HG03520 (cell line): ENCODE measurements at regions not wholly inside any gene's neighbourhood (a gene's known extent, or its start where the extent isn't known, plus 50 kb on each side); places are given as distances from the start of the nearest gene placed in this dataset.

Experiments
- ATAC-seq: cut with Tn5 transposase; IDR thresholded peaks from one replicate; pipeline ENCODE4 v1.9.1; 2021; ENCODE audit warnings: mild to moderate bottlenecking, moderate library complexity; ENCODE audit not compliant: unreplicated experiment

DNA sequence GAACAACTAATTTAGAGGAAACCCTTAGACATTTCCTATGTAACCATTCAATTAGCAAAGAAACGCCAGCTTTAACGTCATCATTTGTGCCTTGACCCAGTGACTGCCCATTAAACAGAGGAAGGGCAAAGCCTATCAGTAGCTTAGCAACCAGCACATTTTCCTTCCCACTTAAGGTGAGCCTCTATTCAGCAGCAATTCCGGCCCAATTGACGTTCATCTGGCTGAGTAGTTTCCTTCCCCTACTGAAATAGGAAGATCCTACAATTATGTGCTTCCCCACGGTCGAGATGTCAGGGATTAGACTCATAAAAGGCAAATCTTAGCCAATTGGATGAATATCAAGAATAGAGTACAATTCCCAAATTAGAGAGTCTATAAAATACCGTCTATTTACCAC, 482.1 kb upstream of the ADAMTS5 start:
- no peak for ATAC-seq

DNA sequence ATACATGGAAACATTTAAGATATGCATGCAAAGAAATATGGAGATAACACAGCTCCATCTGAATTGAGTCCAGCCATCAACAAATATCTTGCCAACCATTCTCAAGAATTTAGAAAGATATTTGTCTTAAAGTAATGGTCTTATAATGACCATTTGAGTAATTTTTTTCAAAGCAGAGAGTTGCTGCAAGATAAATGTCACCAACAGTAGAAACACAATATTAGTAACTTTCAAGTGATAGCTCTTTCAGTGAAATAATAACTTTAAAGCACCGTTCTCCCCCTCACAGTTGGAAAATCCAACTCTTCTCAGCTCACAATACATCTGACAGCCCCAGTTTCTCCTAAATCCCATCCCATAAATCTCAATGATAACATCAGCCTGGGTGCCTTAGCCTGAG, 481.0 kb upstream of the ADAMTS5 start:
- no peak for ATAC-seq

DNA sequence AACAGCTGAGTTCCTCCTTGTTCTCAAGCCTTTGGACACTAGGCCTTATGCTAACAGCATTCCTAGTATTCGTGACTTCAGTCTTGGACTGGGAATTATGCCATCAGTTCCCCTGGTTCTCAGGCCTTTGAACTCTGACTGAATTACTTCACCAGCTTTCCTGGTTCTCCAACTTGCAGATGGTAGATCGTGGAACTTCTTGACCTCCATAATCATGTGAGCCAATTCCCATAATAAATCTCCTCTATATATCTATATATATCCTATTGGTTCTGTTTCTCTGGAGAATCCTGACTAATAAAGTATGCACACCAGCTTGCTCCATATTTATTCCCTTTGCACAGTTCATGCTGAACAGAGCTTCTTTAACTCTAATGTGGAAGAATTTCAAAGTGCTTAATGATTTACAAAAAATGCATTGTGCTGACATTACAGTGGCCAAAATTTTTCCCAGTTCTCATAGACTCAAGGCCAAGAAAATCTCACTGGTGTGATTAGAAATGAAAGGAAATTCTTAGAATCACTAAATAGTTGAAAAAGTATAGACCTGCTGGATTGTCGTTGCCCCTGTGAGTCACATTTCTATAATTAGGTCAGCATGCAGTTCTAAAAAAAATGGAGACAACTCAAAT, 462.9 kb upstream of the ADAMTS5 start:
- ATAC-seq: no peak

DNA sequence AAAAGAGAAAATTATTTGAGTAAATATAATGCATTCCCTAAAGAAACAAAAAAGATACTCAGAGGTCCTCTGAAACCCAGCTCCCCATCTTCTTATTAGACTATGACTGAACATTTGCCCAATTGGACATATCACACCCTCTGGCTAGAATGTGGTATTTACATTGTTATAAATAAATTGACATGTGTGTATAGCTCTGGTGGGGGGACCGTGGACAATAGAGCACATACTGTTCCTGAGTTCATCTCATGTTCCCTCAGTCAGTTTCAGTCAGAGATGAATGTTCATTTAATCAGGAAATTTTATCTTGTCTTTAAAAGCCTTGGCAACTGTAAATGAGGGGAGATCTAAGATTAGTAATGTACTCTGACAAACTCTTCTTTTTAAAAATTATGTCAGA, 459.3 kb upstream of the ADAMTS5 start:
- ATAC-seq: no peak

DNA sequence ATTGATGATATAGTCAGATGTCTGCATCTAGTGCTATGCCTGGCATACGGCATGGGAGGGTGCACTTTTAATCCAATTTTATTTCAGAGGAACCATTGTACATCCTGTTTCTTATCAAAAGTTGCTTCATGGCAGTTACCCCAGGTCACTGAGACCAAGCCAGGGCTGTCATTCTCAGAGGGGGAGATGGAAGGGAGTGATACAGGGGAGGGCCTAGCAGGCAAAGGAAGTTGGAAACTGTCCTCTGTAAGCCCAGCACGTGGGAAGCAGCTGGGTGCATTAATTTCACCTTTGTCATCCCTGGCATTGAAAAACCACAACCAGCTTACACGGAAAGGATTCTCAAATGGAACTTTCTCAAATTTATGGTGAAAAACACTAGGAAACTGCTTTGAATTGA, 458.7 kb upstream of the ADAMTS5 start:
- no peak for ATAC-seq

DNA sequence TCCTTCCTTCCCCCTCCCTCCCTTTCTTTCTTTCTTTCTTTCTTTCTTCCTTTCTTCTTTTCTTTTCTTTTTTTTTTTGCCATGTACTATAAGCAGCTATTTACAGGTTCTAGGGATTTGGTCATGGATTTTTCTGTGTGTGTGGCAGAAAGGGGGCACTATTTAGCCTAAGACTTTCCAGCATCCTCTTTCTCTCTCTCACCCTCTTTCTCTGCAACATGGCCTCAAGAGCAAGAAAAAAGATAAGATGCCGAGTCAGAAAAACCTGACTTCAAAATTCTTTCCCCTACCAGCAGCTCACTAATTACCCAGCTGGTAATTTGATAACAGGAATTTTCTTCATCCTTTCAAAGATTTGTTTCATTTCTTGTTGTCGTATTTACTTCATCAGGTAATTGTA, 458.3 kb upstream of the ADAMTS5 start:
- no peak for ATAC-seq

DNA sequence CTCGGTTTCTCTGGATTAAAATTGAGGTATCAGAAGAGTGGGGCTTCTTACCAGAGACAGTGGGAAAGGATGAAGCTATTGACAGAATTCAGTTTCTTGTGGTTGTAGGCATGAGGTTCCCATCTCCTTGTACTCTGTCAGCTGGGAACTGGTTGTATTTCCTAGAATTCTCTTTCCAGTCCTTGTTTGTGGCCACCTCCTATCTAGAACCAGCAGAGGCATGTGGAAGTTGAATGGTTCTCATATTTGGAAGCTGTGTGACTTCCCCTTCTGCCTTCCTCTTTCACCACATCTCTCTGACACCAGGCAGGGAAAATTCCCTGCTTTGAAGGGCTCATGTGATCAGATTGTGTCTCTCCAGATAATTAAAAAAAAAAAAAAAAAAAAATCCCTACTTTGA, 457.7 kb upstream of the ADAMTS5 start:
- no peak for ATAC-seq

DNA sequence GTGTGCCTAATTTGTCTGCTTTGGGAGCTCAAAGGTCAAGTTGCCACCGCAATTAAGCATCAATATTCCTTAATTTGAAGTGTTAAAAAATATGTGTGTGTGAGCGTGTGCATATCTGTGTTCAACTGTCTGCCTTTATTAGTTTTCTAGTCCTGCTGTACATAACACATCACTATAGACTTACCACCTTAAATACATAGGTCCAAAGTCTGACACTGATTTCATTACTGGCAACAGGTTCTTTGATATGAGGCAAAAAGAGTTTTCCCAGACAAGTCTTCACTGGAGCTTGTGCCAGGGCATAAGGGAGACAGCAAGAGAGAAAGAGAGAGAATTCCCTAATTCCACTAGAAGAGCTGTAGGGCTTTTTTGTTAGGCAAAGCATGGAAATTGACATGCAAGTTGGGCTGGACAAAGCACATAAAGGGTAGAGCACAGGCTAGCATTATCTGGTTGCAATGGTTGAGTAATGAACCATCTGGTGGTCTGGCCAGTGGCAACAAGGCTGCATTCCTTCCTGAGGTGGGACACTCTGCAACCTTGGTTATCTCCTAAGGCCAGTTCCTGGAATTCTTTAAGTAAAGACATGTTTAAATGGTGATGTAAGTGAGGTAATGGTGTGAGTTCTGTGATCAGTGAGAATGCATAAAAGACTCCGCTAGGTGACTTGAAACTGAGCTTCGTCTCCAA, 457.2 kb upstream of the ADAMTS5 start:
- no peak for ATAC-seq

DNA sequence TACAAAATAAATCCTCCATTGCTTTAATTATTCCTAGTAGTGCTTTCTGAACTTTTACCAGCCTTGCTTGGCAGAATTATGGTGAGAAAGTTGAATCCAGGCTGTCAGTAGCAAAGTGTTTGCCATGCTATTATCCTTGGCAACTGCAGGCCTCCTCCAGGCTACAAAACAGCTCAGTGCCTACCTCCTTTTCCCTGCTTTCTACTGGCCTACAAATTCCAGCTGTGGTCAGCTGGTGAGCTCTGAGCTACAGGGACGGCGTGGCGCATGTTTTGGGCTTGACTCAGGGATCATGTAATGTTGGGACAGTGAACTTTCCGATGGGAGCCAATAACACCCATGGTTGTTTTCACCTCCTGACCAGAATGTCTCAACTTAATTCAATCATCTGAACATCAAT, 456.1 kb upstream of the ADAMTS5 start:
- ATAC-seq: no peak

DNA sequence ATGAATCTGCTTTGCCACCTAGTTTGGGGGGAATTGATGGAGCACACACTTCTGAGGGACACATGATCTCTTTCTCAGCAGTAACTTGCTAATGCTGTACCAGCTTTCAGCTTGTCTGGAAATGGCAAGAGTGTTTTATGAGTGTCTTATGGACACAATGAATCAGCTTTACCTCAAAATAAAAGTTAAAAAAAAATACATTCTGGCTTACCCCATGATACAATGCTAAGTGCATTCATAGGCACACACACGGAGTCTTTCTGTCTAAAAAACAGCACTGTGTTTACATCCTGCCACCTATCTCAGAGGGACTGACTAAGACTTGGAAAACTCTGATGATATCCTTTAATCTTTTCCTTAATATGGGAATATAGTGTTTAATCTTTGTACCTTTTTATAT, 455.5 kb upstream of the ADAMTS5 start:
- ATAC-seq: no peak

DNA sequence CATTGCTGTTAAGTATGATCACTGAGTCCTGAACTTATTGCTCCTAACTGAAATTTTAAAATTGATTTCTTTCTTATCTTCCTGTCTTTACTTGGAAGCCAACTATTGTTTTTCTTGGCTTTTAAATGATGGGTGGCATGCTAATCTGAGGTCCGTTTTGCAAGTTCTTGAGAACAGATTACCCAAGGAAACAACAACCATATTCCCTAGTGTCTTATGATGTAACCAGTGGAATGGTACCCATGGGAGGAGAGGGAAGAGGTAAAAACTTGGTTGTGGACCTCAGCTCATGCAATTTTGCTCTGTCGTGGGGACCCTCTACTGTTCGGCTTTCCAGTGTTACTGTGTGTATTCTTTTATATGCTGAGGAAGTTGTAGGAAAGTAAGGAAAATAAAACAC, 454.8 kb upstream of the ADAMTS5 start:
- ATAC-seq: no peak

DNA sequence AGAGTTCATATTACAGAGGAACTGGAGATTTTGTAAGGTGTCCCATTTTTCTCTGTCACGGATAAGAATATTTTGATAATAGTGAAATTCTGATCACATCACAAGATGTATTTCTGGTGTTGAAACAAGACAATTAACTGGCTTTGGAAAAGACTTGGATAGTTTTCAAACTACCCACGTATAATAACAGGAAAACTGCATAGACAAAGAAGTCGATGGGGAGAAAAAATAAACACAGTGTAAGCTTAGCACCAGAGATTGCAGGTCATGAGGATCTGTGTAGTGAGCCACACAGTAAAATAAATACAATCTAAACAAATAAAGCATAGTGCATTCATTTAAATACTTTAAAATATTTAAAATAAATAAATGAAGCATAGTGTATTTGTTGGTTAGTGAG, 452.3 kb upstream of the ADAMTS5 start:
- no peak for ATAC-seq

DNA sequence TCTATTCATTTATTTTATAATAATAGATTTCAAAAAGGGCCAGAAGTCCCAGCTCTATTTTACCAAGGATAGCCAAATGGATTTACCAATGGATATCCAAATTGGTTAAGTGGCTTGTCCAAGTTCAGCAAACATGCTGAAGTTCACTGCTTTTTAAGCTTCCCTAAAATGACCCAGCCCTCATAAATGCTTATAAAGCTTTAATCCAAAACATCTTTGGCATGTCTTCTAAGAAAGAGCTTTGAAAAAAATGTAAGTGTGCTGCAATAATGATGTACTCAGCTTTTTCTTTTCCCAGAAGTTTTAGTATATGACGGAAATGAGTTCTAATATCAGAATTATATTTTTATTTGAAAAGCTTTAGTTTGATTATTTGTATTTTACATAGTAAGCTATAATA, 451.5 kb upstream of the ADAMTS5 start:
- ATAC-seq: no peak

DNA sequence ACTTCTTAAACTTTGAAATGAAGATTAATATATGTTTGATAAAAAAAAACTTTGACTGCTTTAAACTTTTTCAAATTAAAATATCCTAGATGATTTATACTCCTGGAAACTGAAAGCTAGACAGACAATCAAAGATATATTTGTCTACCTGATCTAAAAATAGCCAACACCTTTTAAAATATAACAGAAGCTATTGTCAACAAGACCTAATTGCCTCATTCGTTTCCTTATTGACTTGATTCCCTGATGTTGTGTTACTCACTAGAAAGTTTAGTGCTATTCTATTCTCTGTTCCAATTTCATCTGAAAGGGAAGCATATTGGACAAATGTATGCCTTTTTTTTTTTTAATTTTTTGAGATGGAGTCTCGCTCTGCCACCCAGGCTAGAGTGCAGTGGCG, 445.6 kb upstream of the ADAMTS5 start:
- ATAC-seq: no peak

DNA sequence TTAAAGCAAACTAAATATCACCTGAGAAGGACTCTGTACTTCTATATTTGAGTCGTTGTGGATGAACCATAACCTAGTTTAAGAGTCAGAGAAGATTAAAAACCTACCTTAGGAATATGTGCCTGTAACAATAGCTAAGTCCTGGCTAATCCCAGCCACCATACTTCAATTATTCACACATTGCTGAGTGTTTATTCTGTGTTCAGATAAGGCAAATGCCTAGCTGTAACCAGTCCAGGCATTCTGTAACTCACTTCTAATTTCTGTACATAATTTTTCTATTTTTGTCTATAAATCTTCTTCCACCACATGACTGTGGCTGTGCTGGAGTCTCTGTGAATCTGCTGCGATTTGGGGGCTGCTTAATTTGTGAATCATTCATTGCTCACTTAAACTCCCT, 441.9 kb upstream of the ADAMTS5 start:
- no peak for ATAC-seq

DNA sequence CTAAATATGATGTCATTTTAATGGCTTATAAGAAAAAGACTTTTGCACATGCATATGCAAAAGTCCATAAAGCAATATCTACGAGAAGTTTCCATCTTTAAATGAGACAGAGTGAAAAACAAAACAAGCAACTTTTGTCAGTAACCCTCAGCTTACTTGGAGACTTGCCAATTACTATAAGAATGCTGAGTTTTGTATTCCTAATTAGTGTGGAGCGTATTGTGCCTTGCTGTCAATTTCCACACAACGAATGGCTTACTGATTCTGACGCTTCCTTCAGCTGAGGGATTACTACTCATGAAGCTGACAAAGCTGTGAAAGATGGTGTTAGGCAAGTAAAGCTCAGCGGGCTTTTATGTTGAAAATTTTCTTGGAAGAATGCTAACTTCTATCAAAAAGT, 440.4 kb upstream of the ADAMTS5 start:
- no peak for ATAC-seq

DNA sequence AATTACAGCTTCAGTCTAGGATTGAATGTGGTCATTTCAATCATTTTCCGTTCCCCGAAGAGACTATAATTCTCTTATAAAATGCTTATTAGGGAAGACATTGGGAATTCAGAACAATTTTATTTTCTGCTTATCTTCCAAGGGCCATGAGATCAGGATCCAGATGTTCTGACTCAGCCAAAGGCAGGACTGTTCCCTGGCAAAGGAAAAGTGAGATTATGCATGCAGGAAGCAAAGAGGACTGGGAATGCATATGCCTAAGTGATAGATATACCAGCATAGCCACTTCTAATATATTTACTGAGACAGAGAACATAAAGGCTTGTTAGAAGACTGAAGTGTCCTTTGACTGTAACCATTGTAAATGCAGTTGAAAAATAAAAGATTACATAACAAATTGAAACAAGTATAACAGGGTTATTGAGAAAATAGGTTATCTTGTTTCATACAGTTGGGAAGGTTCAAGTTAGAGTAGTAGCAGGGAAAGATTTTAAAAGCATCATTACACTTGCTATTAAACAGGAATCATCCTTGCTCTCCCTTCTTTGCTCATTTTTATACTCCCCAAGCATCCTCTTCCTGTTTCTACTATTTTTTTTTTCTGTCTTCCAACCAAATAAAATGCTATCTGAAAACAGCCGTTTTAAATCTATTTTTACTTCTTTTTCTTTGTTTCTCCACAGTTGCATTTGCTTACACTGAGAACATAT, 439.6 kb upstream of the ADAMTS5 start:
- no peak for ATAC-seq

DNA sequence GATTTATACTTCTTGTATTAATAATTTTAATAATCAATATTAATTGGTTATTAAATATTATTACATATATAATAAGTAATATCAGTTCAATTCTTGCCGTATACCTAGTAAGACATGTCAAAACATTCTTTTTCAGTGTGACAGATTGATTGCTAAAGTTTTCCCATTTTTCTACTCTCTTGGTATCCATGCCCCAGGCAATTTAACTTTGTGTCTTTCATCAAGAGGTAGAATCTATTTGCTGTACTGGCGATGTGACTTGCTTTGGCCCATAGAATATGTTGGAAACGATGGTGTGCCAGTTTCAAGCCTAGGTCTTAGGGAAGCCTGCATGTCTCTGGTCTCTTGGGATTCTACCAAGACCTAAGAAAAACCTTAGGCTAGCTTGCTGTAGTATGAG, 436.1 kb upstream of the ADAMTS5 start:
- no peak for ATAC-seq

DNA sequence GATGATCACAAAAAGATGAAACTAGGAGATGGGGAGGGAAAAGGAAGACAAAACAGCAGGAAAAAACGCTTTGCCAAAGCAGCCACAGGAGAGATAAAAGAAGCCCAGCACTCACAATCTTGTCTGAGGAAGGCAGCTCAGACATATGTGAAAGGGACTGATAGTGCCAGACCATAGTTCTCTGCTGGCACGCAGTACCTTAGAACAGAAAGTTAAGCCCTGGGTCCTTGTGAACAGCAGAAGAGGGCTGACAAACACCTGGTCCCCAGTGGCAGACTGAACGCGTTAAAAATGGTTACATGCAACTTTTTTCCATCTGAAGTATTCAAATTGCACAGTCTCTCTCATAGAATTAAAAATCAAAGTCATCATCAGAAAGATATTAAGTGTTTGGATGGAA, 433.2 kb upstream of the ADAMTS5 start:
- no peak for ATAC-seq

DNA sequence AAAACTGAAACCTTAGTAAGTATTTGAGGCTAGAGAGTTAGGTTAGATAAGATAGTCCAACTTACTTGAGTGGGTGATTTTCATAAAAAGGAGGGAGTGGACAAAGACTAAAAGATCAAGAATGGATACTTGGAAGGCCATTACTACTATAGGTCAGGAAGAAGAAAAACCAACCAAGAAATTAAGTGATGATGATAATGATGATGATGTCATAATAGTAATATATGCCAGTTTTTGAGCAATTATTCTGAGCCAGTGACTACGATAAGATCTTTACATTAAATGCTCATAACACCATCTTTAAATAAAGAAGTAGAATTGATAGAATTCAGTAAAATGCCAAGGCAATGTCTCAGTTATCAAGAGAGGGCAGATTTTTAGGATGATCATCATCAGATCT, 430.7 kb upstream of the ADAMTS5 start:
- ATAC-seq: no peak

DNA sequence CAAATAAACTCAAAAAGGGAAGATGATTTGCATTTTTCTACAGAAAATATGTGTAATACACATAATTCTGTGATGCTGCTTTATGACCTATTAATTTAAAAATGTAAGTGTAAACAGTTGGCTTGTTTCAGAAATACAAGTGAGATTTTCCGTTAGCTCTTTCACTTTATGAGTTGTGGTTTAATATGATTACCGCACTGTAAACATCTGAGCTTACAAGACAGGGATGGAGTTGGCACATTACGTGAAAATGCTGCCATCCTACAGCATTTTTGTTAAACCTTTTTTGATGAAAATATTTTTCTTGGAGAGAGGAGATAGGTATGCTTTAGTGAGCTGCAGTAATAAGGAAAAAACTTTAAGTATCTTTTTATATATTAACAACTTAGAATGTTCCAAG, 426.8 kb upstream of the ADAMTS5 start:
- no peak for ATAC-seq

DNA sequence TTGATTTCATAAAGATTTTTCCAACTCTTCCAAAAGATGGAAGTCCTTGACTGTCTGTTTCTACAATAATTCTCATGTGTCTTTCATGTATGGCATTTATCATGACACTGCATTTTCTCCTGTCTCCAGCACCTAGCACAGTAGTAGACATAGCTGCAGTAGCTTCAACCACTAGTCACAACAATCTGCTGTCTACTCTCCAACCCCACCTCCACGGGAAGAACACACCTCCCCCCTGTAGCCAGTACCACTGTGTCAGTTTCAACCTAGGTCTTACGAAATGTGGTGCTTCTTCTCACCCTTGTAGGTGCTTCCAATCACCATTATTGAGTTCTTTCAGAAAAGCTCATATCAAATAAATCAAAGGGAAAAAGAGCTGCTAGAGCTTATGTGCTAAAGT, 425.1 kb upstream of the ADAMTS5 start:
- no peak for ATAC-seq
